Mammary epithelial cell (primary cell): ENCODE measurements at regions not wholly inside any gene's neighbourhood (a gene's known extent, or its start where the extent isn't known, plus 50 kb on each side); places are given as distances from the start of the nearest gene placed in this dataset.

ENCODE experiments used
- CTCF ChIP-seq, 2 donors: IDR thresholded peaks in 1 of 2; conservative IDR thresholded peaks in 1 of 2; 2 replicates each; pipeline ENCODE4 v1.5.1; 2011 to 2012; ENCODE audit warnings: inconsistent platforms in 2 of 2, low read length in 2 of 2, mild to moderate bottlenecking in 2 of 2, control low read depth in 1 of 2, low read depth in 1 of 2; ENCODE audit not compliant: insufficient read depth in 1 of 2; ENCODE audit errors: extremely low read depth in 1 of 2
- EZH2 ChIP-seq: IDR thresholded peaks from 2 replicates; pipeline ENCODE4 v1.6.1; 2012; ENCODE audit warnings: low read length, inconsistent platforms, borderline replicate concordance

- TF ChIP-seq CTCF (conservative IDR thresholded peaks at IDR 0.05 in 1 of 2, IDR thresholded peaks at IDR 0.05 in 1 of 2; ENCODE audit: extremely low read depth in 1 of 2, insufficient read depth in 1 of 2, low read depth in 1 of 2, low read length in 2 of 2) (no peak), EZH2 (no peak)
Measured at GRCh38 chr4:23224684-23225420, 532.1 kb downstream of the GBA3 start.
